Lower leg skin (tissue), 4 donors: ENCODE measurements at regions not wholly inside any gene's neighbourhood (a gene's known extent, or its start where the extent isn't known, plus 50 kb on each side); places are given as distances from the start of the nearest gene placed in this dataset.

Source experiments
- DNase-seq, 2 donors: peaks; one replicate each; pipeline ENCODE4 v3.0.0-alpha.2; 2019; ENCODE audit warnings: low spot score in 2 of 2
- H3K4me3 ChIP-seq: fragments of 200-600 bp; sonication (generic); 2 replicates; pipeline ENCODE4 v1.5.1; 2017; ENCODE audit warnings: mild to moderate bottlenecking, low read depth; ENCODE audit not compliant: poor library complexity, severe bottlenecking
- CTCF ChIP-seq, 3 donors: fragments of 450-650 bp; IDR thresholded peaks; one replicate each; pipeline ENCODE4 v1.5.1; 2016; ENCODE audit warnings: antibody characterized with exemption in 3 of 3, mild to moderate bottlenecking in 3 of 3, moderate library complexity in 2 of 3
- POLR2A ChIP-seq, 2 donors: fragments of 450-650 bp; IDR thresholded peaks; one replicate each; pipeline ENCODE4 v1.6.1; 2016 to 2017; ENCODE audit warnings: antibody characterized with exemption in 2 of 2, mild to moderate bottlenecking in 1 of 2, moderate library complexity in 1 of 2
- WGBS, 2 donors: methylation state at CpG; one replicate each; pipeline ENCODE4 v1.1.5; 2018; 5-methylcytosine and 5-hydroxymethylcytosine counted together
- intact Hi-C: fragments of 100-400 bp; cut with DNase I; formaldehyde crosslinking; loops from one replicate; pipeline ENCODE4 v1.15.0; 2023; ENCODE audit warnings: low total_unique reads

- 24 to 29% methylated on average over 3 of the region's 3 CpGs for WGBS, 2 donors
- no peak overlapping the region for H3K4me3 ChIP-seq
- TF ChIP-seq CTCF (IDR thresholded peaks at IDR 0.05) (no peak), POLR2A (IDR thresholded peaks at IDR 0.05) (no peak)
- DNase-seq, result no peak
- intact Hi-C loops, result no loop called here
These were observed 1026.0 kb downstream of the ADGRL3 start for GRCh38 chr4:62226082-62226481.

GRCh38 chr4:62222121-62222520 is 1022.0 kb downstream of the ADGRL3 start:
- no peak overlapping the region for H3K4me3 ChIP-seq
- TF ChIP-seq CTCF (IDR thresholded peaks at IDR 0.05) (no peak), POLR2A (IDR thresholded peaks at IDR 0.05) (no peak)
- no peak for DNase-seq
- intact Hi-C loops, result loop anchor here (5.0 kb wide), 1 partner anchor 575 kb away; no protein-coding TSS in a partner anchor
- WGBS, 2 donors, result 69 to 76% methylated on average over 4 of the region's 4 CpGs

GRCh38 chr4:62210486-62210885 is 1010.4 kb downstream of the ADGRL3 start:
- TF ChIP-seq POLR2A (IDR thresholded peaks at IDR 0.05) (no peak), CTCF (IDR thresholded peaks at IDR 0.05) (no peak)
- no peak overlapping the region for H3K4me3 ChIP-seq
- intact Hi-C loops, result no loop called here
- DNase-seq, result no peak

- H3K4me3 ChIP-seq, result no peak overlapping the region
- intact Hi-C loops, result no loop called here
- TF ChIP-seq CTCF (IDR thresholded peaks at IDR 0.05) (no peak), POLR2A (IDR thresholded peaks at IDR 0.05) (no peak)
- 37 to 40% methylated on average over 4 of the region's 4 CpGs for WGBS, 2 donors
- DNase-seq, result no peak
These were observed 1009.8 kb downstream of the ADGRL3 start for GRCh38 chr4:62209757-62210485.

GRCh38 chr4:62208921-62209320 is 1008.8 kb downstream of the ADGRL3 start:
- TF ChIP-seq CTCF (IDR thresholded peaks at IDR 0.05) (no peak), POLR2A (IDR thresholded peaks at IDR 0.05) (no peak)
- intact Hi-C loops, result no loop called here
- 90 to 93% methylated on average over 4 of the region's 4 CpGs for WGBS, 2 donors

GRCh38 chr4:62204136-62204535 is 1004.0 kb downstream of the ADGRL3 start:
- TF ChIP-seq CTCF (IDR thresholded peaks at IDR 0.05), result no peak
- TF ChIP-seq POLR2A (IDR thresholded peaks at IDR 0.05), result no peak
- no peak overlapping the region for H3K4me3 ChIP-seq
- intact Hi-C loops, result no loop called here
- 95 to 98% methylated on average over 4 of the region's 4 CpGs for WGBS, 2 donors
- no peak for DNase-seq

More at GRCh38 chr4:62208921-62209320, 1008.8 kb downstream of the ADGRL3 start:
- DNase-seq, result no peak
- H3K4me3 ChIP-seq, result no peak overlapping the region
